Fibroblast of lung (primary cell): ENCODE measurements at regions not wholly inside any gene's neighbourhood (a gene's known extent, or its start where the extent isn't known, plus 50 kb on each side); places are given as distances from the start of the nearest gene placed in this dataset.
A peak's percentile ranks its signal among the peaks of the same experiment; 100 is the strongest.

Experiments used
- DNase-seq, 2 donors: peaks; one replicate each; pipeline versions ENCODE4 v3.0.0 to v3.0.0-alpha.2; 2010; ENCODE audit warnings: low read depth in 2 of 2
- H2AFZ ChIP-seq: 2 replicates; pipeline ENCODE4 v1.5.1; 2012; ENCODE audit warnings: low read length, control low read depth, inconsistent platforms
- H3K27ac ChIP-seq: 2 replicates; pipeline ENCODE4 v1.5.1; 2011; ENCODE audit warnings: low read length, control low read depth; ENCODE audit not compliant: insufficient read depth
- H3K27me3 ChIP-seq: 2 replicates; pipeline ENCODE4 v1.5.1; 2011; ENCODE audit warnings: mild to moderate bottlenecking, low read length; ENCODE audit not compliant: control insufficient read depth, insufficient read depth
- H3K36me3 ChIP-seq: 2 replicates; pipeline ENCODE4 v1.5.1; 2011; ENCODE audit warnings: low read length; ENCODE audit not compliant: control insufficient read depth, insufficient read depth
- H3K4me1 ChIP-seq: 2 replicates; pipeline ENCODE4 v1.5.1; 2011; ENCODE audit warnings: low read length; ENCODE audit not compliant: control insufficient read depth, insufficient read depth; ENCODE audit errors: extremely low read depth
- H3K4me2 ChIP-seq: 2 replicates; pipeline ENCODE4 v1.5.1; 2011; ENCODE audit warnings: low read length, control low read depth; ENCODE audit not compliant: insufficient read depth; ENCODE audit errors: extremely low read depth
- H3K4me3 ChIP-seq, 4 experiments: fragments of 200-600 bp in 1 of 4; sonication (generic) in 1 of 4; replicated peaks in 1 of 4; 2 replicates each; pipeline ENCODE4 v1.5.1; 2011 to 2016; ENCODE audit warnings: low read length in 4 of 4, low read depth in 3 of 4, mild to moderate bottlenecking in 3 of 4, control low read depth in 2 of 4, inconsistent platforms in 1 of 4, mixed read lengths in 1 of 4; ENCODE audit not compliant: insufficient read depth in 1 of 4; ENCODE audit errors: control extremely low read depth in 1 of 4
- H3K79me2 ChIP-seq: 2 replicates; pipeline ENCODE4 v1.5.1; 2012; ENCODE audit warnings: mild to moderate bottlenecking, low read length, inconsistent platforms; ENCODE audit not compliant: control insufficient read depth, insufficient read depth
- H3K9ac ChIP-seq: 2 replicates; pipeline ENCODE4 v1.5.1; 2011; ENCODE audit warnings: mild to moderate bottlenecking, low read length, control low read depth; ENCODE audit not compliant: insufficient read depth
- H3K9me3 ChIP-seq: 2 replicates; pipeline ENCODE4 v1.5.1; 2012; ENCODE audit warnings: low read depth, low read length; ENCODE audit not compliant: control insufficient read depth, insufficient read depth
- H4K20me1 ChIP-seq: 2 replicates; pipeline ENCODE4 v1.5.1; 2011; ENCODE audit warnings: low read length; ENCODE audit not compliant: control insufficient read depth, insufficient read depth; ENCODE audit errors: extremely low read depth
- EZH2 ChIP-seq: IDR thresholded peaks from 2 replicates; pipeline ENCODE4 v1.5.1; 2012; ENCODE audit warnings: low read length, control low read depth, mild to moderate bottlenecking; ENCODE audit errors: missing control alignments
- TF ChIP-seq, protein P1 (sequence below), 2 donors: IDR thresholded peaks in 1 of 2; conservative IDR thresholded peaks in 1 of 2; 1 replicate in 1 of 2; 2 replicates in 1 of 2; pipeline ENCODE4 v1.5.1; 2011 to 2012; ENCODE audit warnings: low read length in 2 of 2, control low read depth in 1 of 2, inconsistent platforms in 1 of 2, low read depth in 1 of 2, mild to moderate bottlenecking in 1 of 2

DNA sequence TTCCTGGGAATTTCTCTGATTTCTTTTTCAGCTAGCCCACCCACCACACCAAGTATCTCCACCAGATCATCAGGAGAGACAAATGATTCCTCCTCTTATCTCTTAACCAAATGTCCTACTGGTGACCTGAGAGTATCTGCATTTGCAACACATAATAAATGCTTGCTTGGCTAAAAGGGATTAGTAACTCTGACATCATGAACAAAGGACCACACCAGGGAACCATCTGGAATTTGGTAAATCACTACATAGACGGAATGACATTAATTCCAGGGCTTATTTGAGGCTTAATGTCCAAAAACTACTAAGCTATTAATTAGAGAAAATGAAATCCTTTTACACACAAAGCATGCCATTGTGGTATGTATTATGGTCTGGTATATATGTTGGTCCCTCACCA, 139.0 kb downstream of the RAP2A start:
- Histone ChIP-seq H3K4me1 (no peaks in the 10 kb centered on the region), H2AFZ (no peak overlapping the region), H4K20me1 (no peaks in the 10 kb centered on the region), H3K4me2 (no peak overlapping the region), H3K36me3 (no peaks in the 10 kb centered on the region), H3K4me3 (no peak overlapping the region), H3K27me3 (no peaks in the 10 kb centered on the region), H3K9ac (no peak overlapping the region), H3K27ac (no peak overlapping the region), H3K79me2 (no peaks in the 10 kb centered on the region), H3K9me3 (no peaks in the 10 kb centered on the region)
- DNase-seq, result no peak
- TF ChIP-seq, protein P1, sequence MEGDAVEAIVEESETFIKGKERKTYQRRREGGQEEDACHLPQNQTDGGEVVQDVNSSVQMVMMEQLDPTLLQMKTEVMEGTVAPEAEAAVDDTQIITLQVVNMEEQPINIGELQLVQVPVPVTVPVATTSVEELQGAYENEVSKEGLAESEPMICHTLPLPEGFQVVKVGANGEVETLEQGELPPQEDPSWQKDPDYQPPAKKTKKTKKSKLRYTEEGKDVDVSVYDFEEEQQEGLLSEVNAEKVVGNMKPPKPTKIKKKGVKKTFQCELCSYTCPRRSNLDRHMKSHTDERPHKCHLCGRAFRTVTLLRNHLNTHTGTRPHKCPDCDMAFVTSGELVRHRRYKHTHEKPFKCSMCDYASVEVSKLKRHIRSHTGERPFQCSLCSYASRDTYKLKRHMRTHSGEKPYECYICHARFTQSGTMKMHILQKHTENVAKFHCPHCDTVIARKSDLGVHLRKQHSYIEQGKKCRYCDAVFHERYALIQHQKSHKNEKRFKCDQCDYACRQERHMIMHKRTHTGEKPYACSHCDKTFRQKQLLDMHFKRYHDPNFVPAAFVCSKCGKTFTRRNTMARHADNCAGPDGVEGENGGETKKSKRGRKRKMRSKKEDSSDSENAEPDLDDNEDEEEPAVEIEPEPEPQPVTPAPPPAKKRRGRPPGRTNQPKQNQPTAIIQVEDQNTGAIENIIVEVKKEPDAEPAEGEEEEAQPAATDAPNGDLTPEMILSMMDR (conservative IDR thresholded peaks at IDR 0.05 in 1 of 2, IDR thresholded peaks at IDR 0.05 in 1 of 2; ENCODE audit: low read depth in 1 of 2, low read length in 2 of 2), result no peak
- TF ChIP-seq EZH2, result no peak

DNA sequence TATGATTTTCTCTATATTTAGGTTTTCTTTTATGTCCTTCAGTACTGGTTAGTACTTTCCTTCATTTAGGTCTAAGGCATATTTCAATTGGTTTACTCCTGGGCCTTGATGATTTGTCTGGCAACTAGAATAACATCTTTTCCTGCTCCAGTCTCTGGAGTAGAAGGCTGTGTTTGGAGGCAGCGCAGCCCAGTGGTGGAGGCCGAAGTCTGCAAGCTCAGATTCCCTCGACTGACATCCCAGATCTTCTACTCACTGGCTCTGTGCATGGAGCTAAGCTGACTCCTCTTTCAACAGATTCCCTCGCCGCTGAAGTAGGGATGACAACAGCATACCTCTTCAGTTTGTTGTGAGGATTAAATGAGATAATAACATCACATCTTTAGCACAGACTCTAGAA, 141.0 kb downstream of the RAP2A start:
- H4K20me1 ChIP-seq, result no peaks in the 10 kb centered on the region
- DNase-seq, result peak; percentile 7 to 65
- no peaks in the 10 kb centered on the region for H3K27me3 ChIP-seq
- H3K4me2 ChIP-seq, result no peak overlapping the region
- no peaks in the 10 kb centered on the region for H3K79me2 ChIP-seq
- no peak overlapping the region for H3K9ac ChIP-seq
- H3K27ac ChIP-seq, result no peak overlapping the region
- no peaks in the 10 kb centered on the region for H3K4me1 ChIP-seq
- H3K9me3 ChIP-seq, result no peaks in the 10 kb centered on the region
- no peak overlapping the region for H3K4me3 ChIP-seq
- H3K36me3 ChIP-seq, result no peaks in the 10 kb centered on the region
- no peak for TF ChIP-seq EZH2
- TF ChIP-seq, protein P1 (conservative IDR thresholded peaks at IDR 0.05 in 1 of 2, IDR thresholded peaks at IDR 0.05 in 1 of 2; ENCODE audit: low read depth in 1 of 2, low read length in 2 of 2), result peak; percentile 67 to 73
- H2AFZ ChIP-seq, result no peak overlapping the region

DNA sequence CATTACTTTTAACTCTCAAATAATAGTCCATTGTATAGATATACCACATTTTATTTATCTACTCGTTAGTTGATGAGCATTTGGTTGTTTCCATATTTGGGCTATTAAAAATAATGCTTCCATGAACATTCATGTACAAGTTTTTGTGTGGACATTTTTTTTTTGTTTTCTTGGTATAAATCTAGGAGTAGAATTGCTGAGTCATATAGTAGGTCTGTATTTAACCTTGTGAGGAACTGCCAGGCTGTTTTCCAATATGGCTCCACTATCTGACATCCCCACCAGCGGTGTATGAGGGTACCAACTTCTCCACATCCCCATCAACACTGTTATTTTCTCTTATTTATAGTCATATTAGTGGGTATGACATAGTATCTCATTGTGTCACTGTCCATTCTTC, 143.1 kb downstream of the RAP2A start:
- Histone ChIP-seq H3K9ac (no peak overlapping the region), H3K27me3 (no peaks in the 10 kb centered on the region), H4K20me1 (no peaks in the 10 kb centered on the region), H3K79me2 (no peaks in the 10 kb centered on the region), H3K4me2 (no peak overlapping the region), H3K4me3 (no peak overlapping the region), H3K4me1 (no peaks in the 10 kb centered on the region), H3K27ac (no peak overlapping the region), H3K36me3 (no peaks in the 10 kb centered on the region), H3K9me3 (no peaks in the 10 kb centered on the region), H2AFZ (no peak overlapping the region)
- no peak for DNase-seq
- no peak for TF ChIP-seq EZH2
- TF ChIP-seq, protein P1 (conservative IDR thresholded peaks at IDR 0.05 in 1 of 2, IDR thresholded peaks at IDR 0.05 in 1 of 2; ENCODE audit: low read depth in 1 of 2, low read length in 2 of 2), result no peak
